HG03159 (cell line): ENCODE measurements at regions not wholly inside any gene's neighbourhood (a gene's known extent, or its start where the extent isn't known, plus 50 kb on each side); places are given as distances from the start of the nearest gene placed in this dataset.
A peak's percentile ranks its signal among the peaks of the same experiment; 100 is the strongest.
"Not testable (repeated sequence)": the region's sequence is repeated elsewhere in the genome, so short reads cannot be mapped to it uniquely, and the experiment has no call there.

ENCODE experiments used
- ATAC-seq: cut with Tn5 transposase; IDR thresholded peaks from one replicate; pipeline ENCODE4 v1.9.1; 2021; ENCODE audit warnings: mild to moderate bottlenecking, moderate library complexity; ENCODE audit not compliant: unreplicated experiment

GRCh38 chr12:86727160-86727559 is 471.0 kb upstream of the MGAT4C start:
- ATAC-seq: no peak

GRCh38 chr12:86724716-86725115 is 468.5 kb upstream of the MGAT4C start:
- ATAC-seq: no peak

- no peak for ATAC-seq
These were observed 467.1 kb upstream of the MGAT4C start for GRCh38 chr12:86723326-86723725.

GRCh38 chr12:86721713-86722397 is 465.7 kb upstream of the MGAT4C start:
- no peak for ATAC-seq

- no peak for ATAC-seq
These were observed 463.2 kb upstream of the MGAT4C start for GRCh38 chr12:86719381-86719780.

GRCh38 chr12:86713121-86713520 is 456.9 kb upstream of the MGAT4C start:
- no peak for ATAC-seq

- no peak for ATAC-seq
These were observed 456.2 kb upstream of the MGAT4C start for GRCh38 chr12:86712425-86712843.

GRCh38 chr12:86711731-86712130 is 455.5 kb upstream of the MGAT4C start:
- no peak for ATAC-seq

- ATAC-seq: no peak
These were observed 453.9 kb upstream of the MGAT4C start for GRCh38 chr12:86710109-86710508.

GRCh38 chr12:86709017-86709416 is 452.8 kb upstream of the MGAT4C start:
- not testable (repeated sequence) for ATAC-seq

- ATAC-seq: no peak
These were observed 442.4 kb upstream of the MGAT4C start for GRCh38 chr12:86698641-86698980.

- no peak for ATAC-seq
These were observed 441.9 kb upstream of the MGAT4C start for GRCh38 chr12:86697916-86698640.

GRCh38 chr12:86683568-86684304 is 427.5 kb upstream of the MGAT4C start:
- no peak for ATAC-seq

GRCh38 chr12:86681060-86681459 is 424.9 kb upstream of the MGAT4C start:
- no peak for ATAC-seq

- no peak for ATAC-seq
These were observed 419.0 kb upstream of the MGAT4C start for GRCh38 chr12:86675197-86675596.

GRCh38 chr12:86670986-86671385 is 414.8 kb upstream of the MGAT4C start:
- ATAC-seq: no peak

GRCh38 chr12:86669010-86669409 is 412.8 kb upstream of the MGAT4C start:
- no peak for ATAC-seq

GRCh38 chr12:86666316-86666715 is 410.1 kb upstream of the MGAT4C start:
- no peak for ATAC-seq

GRCh38 chr12:86663716-86664115 is 407.5 kb upstream of the MGAT4C start:
- peak; percentile 5 for ATAC-seq

- peak; percentile 56 for ATAC-seq
These were observed 407.0 kb upstream of the MGAT4C start for GRCh38 chr12:86663173-86663572.

- ATAC-seq: no peak
These were observed 406.3 kb upstream of the MGAT4C start for GRCh38 chr12:86662464-86662863.
